HG03108 (cell line): ENCODE measurements at regions not wholly inside any gene's neighbourhood (a gene's known extent, or its start where the extent isn't known, plus 50 kb on each side); places are given as distances from the start of the nearest gene placed in this dataset.
"Not testable (repeated sequence)": the region's sequence is repeated elsewhere in the genome, so short reads cannot be mapped to it uniquely, and the experiment has no call there.

Experiments
- ATAC-seq: cut with Tn5 transposase; IDR thresholded peaks from one replicate; pipeline ENCODE4 v1.9.1; 2021; ENCODE audit warnings: moderate library complexity; ENCODE audit not compliant: unreplicated experiment

DNA sequence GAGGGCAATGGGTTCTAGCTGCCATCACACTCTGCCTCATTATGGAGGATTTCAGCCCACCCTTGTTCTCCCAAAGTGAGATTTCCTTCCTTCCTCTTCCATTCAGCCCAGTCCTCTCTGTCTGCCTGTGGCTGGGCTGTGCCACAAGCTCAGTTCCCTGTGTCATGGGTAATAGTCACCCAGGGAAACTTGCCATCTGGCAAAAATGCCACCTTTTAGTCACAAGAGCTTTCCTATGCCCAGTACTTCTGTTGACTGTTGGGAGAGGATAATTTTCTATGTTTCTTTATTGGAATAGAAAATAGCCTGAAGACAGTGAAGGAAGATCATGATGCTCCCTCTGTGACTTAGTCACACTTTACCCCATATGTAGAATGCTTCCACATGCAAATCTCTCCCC is 71.4 kb downstream of the TLR4 start:
- no peak for ATAC-seq

DNA sequence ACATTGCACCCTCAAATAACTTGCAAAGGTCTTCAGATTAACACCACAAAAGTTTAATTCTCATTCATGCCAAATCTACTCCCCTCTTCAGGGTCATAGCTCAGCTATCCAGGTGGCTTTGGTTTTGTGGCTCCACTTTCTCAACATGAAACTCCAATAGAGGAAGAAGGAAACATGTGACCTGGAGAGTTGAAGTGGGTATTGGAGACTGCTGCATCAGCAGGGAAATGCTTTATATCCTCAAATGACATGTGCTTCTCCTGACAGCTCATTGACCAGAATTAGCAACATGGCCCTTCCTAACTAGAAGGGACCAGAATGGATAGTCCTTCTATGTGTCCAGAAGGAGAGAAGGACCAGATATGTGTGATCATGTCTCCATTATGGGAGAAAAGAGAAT is 73.6 kb downstream of the TLR4 start:
- no peak for ATAC-seq

DNA sequence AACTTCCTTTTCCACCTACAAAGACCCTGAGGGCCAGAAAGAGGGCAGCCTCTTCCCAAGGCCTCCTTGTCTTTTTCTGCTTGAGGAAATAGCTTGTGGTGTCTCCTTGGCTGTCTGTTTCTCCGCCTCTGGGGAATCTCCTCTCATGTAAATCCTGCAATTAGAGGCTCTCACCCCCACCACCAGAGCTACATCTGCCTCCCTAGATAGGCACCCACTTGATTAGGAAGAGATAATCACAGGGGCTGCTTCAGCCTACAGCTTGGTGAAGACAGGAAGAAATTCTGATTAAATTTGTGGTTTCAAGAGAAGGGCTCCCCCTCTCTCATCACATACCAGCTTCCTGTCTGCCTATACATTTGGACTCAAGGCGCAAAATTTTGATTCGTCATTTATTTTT is 75.6 kb downstream of the TLR4 start:
- ATAC-seq: no peak

DNA sequence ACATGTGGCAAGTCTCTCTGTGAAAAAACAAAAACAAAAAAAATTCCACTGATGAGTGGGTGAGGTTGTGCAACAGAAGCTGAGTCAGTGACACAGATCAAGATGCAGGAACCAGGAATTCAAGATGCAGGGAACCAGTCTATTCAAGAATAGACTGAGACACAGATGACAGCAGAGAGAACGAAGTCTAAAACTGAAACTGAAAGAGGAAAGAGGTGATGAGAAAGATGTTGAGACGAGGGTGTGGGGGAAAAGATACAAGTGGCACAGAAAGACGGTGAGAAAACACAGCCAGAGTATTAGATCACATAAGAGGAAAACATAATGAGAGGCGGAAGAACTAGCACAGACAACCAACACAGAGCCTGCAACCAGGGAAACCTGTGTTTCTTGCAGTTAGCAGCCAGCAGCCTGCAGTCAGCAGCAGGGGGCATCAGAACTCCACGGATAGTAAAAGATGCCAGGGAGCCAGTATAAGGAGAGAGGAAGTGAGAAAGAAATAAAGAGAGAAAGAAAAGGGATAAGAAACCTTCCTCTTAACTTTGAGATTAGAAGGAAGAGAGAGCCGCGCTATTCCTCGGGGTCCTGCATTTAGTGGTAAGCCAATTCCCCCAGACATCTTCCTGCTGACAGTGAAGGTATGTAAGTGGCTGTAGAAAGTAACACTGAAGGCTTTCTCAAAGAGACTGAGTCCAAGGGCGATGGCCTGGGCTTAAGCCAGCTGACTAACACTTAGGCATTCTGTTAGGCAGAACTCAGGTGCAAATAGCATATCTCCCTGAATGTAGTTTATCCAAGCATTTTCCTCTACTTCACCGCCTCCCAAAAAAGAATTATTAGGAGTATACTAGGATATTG is 79.0 kb downstream of the TLR4 start:
- peak; percentile 64 for ATAC-seq

DNA sequence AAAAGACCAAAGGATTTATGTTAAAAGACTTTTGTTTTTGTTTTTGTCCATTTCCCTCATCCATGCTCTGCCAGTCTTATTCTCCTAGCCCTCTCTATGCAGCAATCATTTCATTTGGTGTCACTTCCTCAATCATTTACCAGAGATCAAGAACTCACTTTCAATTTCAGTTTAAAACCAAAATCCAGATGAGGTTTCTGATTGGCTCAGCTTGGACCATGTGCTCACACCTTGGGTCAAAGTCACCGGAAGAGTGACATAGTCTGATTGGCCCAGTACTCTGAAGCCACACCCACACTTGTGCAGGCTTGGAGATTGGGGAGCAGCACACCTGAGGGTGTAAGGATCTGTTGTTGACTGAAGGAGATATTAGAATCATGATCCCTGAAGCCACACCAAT is 79.6 kb downstream of the TLR4 start:
- ATAC-seq: peak; percentile 83

DNA sequence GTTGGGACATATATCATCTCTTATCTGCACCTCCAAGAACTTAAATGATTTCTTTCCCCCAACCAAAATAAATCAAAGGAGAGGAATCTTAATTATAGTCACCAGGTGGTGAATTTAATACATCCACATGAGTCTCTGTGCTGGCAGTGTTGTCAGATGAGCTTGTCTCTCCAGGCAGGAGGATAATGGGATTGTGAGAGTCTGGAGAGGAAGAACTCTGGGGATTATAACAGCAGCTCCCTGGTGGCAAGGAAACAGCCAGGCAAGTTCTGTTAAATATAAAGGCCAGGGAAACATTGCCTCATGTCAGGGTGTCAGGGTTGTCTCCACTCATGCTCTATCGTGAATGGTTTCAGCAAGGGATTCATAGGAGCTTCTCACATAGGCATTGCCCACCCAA is 80.8 kb downstream of the TLR4 start:
- ATAC-seq: no peak

DNA sequence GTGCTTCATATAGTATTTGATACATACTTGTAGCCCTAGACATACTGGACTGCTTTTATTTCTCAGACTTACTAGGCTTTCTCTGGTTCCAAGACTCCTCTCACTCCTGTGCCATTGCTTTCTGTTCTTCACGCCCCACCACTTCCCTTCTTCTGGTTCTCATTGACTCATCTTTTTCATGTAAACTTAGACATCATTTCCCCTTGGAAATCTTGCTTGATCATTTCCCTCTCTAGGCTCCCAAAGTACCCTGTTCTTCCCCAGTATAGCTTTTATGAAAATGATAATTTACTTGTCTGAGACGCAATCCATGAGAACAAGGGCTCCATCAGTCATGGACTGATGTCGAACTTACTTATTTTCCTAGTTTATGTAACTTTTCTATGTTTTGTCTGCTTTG is 83.5 kb downstream of the TLR4 start:
- ATAC-seq: no peak

DNA sequence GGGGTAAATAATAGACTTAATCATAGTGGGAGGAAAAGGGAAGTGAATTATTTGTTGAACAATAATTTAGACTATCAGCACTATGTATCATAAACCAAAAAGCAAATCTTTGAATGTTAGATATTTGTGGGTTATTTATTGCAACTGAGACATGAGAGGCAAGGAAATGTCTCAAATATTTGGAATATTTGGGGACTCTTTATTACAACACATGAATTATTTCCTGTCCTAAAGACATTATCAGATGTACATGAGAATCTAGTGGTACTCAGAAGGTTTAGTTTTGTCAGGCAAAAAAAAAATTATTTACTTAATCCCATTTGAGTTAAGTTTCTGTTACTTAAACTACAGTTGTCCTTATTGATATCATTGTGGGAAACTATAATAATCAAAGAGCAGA is 91.1 kb downstream of the TLR4 start:
- no peak for ATAC-seq

DNA sequence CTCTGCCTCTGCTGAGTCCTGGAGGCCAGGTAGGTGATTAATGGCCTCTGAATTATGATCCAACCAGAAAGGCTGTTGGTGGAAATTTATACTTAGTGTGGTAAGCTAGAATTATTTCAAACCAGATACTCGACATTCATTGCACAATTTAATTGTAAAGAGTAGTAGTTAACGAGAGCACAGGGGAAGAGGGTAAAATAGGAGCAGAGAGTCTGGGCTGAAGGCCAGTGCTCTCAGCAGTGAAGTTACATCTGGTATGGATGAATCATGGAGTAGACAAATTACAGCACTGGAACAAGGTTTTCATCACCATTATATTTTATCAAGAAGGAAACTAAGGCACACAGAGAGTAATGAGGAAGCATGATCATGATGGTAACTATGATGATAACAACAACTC is 92.5 kb downstream of the TLR4 start:
- no peak for ATAC-seq

DNA sequence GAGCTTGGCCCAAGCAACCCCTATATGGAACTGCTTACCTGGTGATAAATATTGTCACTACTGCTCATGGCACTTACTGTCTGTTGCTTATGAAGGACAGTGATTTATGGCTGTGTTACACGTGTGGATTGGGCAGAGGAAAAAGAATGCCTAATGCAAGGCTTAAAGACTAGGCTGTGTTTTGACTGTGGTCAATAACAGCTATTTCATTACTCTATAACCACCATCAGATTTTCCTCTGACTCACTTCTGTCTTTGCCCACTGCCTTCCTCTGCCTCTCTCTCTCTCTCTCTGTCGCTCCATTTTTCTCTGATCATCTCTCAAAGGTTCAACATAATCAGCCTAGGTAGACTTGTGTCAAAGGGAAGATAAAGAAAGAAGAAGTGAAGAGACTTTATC is 96.2 kb downstream of the TLR4 start:
- no peak for ATAC-seq

DNA sequence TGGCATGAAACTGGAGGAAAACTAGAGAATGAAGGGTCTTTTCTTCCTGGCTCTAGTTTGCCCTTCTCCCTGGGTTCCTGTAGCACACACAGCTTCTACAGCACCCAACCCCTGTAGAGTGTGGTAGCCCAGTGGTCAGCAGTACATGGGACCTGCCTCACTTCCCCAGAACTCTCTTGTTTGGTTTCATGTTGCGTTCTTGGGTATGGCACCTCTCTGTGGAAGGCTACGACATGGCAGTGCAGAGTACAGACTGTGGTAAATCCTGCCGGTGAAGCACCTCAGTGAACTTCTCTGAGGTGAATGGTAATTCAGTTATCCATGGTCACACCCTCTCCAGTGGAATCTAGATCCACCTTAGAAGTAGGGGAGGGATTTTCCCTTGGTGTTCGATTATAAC is 105.5 kb downstream of the TLR4 start:
- ATAC-seq: no peak

DNA sequence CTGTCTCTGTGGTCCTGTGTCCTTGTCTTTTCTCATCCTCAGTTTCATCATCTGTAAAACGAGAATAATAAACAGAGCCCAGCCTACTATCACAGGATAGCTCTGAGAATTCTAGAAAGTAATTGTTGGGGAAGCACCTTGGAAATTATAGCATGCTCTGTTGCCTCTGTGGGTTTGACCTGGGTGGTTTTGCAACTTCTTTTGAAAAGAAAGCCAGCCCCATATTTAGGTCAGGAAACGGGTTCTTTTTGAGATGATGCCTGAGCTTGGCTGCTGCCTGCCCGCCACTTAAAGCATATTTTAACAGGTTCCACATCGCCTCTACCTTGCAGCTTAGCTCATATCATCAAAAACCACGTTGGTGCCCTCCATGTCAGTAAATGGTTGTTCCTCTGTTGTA is 111.1 kb downstream of the TLR4 start:
- ATAC-seq: peak; percentile 52

DNA sequence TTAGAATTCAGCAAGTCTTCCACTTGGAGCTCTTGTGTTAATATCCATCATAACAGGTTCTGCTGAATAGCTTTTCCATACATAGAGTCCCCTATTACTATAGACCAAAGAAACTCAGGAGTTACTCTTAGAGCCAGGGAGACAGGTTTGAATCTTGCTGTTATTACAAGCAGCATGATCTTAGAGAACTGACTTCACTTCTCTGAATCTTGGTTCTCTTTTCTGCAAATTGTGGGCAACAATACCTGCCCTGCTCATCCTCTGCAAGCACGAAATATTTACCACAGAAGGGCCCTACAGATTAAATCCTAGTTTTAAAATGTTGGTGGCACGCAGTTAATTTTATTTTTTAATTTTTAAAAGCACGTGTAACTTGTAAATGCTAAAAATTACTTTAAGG is 111.7 kb downstream of the TLR4 start:
- ATAC-seq: no peak

DNA sequence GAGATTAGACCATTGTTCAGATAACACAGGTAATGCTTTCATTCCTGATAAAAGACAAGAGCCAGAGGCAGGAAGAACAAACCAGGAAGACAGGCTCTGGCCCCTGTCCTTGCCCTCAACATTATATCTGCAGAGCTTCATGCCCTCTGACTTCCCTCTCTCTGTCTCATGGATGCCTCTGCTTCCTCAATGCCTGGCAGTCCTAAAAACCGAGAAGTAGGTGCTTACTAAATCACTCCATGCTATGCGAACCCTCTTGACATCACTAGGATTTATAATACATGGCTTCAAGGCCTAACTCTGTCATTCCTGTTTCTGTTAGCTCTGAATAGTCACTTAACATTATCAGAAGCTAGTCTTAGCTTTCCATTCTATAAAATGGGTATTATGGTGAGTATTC is 117.8 kb downstream of the TLR4 start:
- no peak for ATAC-seq

DNA sequence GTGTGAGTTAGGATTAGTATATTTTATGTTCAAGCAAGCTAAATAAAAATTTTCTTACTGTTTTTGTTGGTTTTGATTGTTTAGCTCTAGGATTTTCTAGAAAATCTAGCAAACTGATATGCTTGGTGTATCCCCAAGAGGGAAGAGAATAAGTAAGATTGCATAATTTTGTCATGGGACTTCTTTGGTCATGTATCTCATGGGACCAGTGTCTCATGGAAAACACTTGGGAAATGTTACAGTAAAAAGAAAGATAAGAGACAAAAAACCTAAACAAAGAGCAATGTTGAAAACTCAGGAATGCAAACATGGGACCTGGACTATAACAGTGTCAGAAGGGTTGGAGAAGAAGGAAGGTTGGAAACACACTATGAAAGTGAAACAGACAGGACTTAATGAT is 119.4 kb downstream of the TLR4 start:
- ATAC-seq: no peak

DNA sequence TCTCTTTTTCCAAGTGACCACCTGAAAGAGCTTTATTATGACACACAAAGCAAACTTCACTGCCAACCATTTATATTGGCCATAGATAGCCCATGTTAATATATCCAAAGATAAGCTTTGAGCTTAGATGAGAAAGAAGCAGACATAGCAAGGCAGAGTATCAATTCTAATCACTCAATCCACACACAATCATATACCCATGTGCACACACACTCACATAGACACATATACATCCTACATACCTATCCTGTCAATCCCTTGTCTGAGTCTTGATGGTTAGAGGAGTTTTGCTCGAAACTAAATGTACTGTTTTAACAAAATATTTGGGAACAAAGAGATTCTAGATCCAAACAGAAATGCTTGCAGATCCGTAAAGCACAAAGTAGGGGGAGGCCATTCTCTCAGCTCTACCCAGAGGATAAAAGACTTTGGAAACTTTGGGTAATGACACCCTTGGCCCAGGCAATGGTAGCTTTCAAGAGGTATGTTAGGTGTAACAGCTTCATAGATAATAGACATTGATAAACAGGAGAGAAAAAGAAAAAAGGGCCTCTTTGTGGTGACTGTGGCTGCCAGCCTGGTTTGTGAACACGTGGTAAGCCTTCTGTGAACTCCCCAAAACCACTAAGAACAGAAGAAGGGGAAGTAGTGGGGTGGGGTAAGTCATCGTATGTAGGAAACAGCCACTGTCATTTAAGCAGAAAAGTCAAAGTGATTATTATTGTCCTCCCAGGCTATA is 121.6 kb downstream of the TLR4 start:
- peak; percentile 95 for ATAC-seq

DNA sequence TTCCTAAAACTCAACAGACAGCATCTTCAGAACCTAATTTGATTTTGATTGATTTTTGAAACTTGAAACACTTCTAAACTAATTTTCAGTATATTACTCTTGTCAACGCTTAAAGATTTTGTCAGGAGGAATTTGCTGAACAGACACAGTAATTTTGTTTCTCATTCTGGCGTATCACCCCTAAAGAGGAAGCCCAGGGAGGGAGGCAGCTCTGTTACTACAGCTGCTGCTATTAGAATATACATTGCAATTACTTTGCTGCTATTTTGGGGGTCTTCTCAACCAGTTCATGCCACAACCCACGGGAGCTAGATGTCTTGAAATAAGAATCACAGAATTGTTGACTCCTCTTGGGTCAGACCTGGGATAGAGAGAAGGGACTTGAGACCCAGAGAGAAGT is 122.6 kb downstream of the TLR4 start:
- ATAC-seq: no peak

DNA sequence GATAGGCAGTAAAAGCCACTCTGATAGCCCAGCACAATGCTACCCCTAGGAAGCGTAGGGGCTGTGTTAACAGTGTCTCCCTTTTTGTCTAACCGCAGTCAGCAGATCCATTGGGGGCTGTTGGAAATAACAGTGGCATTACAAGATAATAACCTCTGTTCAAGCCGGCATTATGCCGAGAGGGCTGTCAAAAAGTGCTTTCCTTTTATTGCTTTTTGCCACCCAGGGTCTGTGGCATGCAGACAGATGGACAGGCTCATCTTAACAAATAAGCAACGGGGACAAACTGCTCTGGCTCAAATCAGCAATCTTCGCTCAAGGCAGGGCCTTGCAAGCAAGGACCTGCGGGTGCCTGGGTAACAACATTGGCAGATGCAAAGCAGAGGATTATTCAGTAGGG is 123.3 kb downstream of the TLR4 start:
- no peak for ATAC-seq

DNA sequence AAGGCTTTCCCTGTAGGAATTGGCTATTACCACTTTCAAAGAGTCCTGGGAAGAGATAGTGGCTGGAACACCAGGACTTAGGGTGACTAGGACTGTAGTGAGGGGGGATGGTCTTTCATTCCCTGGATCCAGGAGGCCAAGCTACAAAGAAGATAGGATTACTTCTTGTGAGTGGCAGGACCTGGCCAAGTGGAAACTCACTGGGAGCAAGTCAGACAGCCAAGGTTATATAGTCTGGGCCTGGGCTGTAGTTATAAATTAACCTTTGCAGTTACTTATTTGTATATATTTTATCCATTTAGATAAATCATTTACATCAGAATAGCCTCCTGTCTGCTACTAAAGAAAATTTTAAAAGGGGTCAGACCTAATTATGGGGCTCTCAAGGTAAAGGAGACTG is 124.3 kb downstream of the TLR4 start:
- ATAC-seq: no peak

DNA sequence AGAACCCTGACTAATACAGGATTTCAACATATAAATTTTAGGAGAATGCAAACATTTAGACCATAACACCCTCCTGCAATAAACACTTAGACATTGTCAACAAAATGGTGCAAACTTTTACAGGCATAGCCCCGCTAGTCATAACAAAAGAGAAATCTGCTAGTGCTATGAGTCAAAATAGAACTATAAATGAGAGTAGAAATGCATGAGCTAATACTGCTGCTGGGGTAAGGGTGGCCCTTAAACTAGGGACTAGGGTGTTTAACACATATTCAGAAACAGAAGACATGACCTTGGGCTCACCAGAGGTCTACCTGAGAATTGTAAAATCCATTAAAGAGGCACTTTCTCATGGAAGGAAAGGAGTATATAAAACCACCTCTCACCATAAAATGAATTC is 131.6 kb downstream of the TLR4 start:
- peak; percentile 64 for ATAC-seq

DNA sequence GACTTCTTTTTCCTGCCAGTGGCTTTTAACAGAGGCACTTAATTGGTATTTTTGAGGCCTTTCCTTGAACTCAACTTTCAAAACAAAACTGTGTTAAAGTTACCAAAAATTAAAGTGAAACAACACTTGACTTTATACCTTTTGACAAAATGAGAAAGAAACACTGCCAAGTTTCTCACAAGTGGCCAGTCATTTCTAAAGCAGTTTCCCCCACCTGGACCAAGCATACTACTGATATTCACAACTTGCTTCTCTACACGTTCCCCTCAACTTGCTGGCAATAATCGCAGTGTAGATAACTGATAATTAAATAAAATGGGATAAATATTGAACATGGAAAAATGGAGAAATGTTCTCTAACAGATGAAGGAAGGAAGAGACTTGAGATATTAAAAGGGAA is 135.7 kb downstream of the TLR4 start:
- ATAC-seq: no peak

DNA sequence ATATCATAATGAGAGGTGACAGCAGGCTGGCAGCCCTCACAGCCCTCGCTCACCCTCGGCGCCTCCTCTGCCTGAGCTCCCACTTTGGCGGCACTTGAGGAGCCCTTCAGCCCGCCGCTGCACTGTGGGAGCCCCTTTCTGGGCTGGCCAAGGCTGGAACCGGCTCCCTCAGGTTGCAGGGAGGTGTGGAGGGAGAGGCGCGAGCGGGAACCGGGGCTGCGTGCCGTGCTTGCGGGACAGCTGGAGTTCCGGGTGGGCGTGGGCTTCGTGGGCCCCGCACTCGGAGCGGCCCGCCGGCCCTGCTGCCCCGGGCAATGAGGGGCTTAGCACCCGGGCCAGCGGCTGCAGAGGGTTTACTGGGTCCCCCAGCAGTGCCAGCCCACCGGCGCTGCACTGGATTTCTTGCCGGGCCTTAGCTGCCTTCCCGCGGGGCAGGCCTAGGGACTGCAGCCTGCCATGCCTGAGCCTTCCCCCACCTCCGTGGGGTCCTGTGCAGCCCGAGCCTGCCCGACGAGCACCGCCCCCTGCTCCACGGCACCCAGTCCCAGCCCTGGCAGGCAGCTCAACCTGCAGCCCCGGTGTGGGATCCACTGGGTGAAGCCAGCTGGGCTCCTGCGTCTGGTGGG is 147.7 kb downstream of the TLR4 start:
- not testable (repeated sequence) for ATAC-seq
